Prostate gland (tissue), 2 donors: ENCODE measurements at regions not wholly inside any gene's neighbourhood (a gene's known extent, or its start where the extent isn't known, plus 50 kb on each side); places are given as distances from the start of the nearest gene placed in this dataset.

Source experiments
- POLR2A ChIP-seq: fragments of 450-650 bp; IDR thresholded peaks from one replicate; pipeline ENCODE4 v1.6.1; 2016; ENCODE audit warnings: antibody characterized with exemption, mild to moderate bottlenecking
- POLR2AphosphoS5 ChIP-seq: sonication (generic); formaldehyde crosslinking; IDR thresholded peaks from one replicate; pipeline ENCODE4 v1.6.1; 2017; ENCODE audit warnings: antibody characterized with exemption
- TF ChIP-seq, protein P1 (sequence below), 4 experiments: fragments of 200-600 bp in 2 of 4; fragments of 450-650 bp in 2 of 4; sonication (generic) in 2 of 4; IDR thresholded peaks; 1 replicate in 3 of 4; 2 replicates in 1 of 4; pipeline ENCODE4 v1.5.1; 2016 to 2019; ENCODE audit warnings: antibody characterized with exemption in 4 of 4, mild to moderate bottlenecking in 2 of 4, moderate library complexity in 2 of 4

DNA sequence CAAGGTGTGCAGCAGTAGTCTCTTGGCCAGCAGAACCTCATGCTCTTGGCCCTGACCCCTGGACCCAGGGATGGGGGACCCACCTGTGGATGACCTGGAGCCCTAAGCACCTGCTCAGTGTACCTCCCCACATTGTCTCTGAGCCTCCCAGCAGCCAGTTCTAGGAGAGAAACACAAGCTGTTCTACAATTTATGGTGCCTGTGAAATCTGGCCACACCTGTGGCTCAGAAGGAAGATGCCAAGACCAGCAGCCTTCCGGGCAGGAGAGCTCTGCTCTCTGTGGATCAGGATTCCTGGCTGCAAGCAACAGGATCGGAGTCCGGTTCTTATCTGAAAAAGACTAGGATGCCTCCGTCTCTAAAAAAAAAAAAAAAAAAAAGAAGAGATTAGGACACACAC lies 103.6 kb upstream of the ANO1 start:
- TF ChIP-seq, protein P1, sequence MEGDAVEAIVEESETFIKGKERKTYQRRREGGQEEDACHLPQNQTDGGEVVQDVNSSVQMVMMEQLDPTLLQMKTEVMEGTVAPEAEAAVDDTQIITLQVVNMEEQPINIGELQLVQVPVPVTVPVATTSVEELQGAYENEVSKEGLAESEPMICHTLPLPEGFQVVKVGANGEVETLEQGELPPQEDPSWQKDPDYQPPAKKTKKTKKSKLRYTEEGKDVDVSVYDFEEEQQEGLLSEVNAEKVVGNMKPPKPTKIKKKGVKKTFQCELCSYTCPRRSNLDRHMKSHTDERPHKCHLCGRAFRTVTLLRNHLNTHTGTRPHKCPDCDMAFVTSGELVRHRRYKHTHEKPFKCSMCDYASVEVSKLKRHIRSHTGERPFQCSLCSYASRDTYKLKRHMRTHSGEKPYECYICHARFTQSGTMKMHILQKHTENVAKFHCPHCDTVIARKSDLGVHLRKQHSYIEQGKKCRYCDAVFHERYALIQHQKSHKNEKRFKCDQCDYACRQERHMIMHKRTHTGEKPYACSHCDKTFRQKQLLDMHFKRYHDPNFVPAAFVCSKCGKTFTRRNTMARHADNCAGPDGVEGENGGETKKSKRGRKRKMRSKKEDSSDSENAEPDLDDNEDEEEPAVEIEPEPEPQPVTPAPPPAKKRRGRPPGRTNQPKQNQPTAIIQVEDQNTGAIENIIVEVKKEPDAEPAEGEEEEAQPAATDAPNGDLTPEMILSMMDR (IDR thresholded peaks at IDR 0.05): no peak
- TF ChIP-seq POLR2AphosphoS5 (no peak), POLR2A (no peak)
